Caco-2 (cell line): ENCODE measurements at regions not wholly inside any gene's neighbourhood (a gene's known extent, or its start where the extent isn't known, plus 50 kb on each side); places are given as distances from the start of the nearest gene placed in this dataset.

ENCODE experiments used
- BruUV-seq: library from RNA; stranded (reverse); fragments of 400-500 nt; replicated peaks from 2 replicates; lab custom pipeline; 2021; lab: Mats Ljungman, UMichigan
- CTCF ChIA-PET: fragments of 300-600 bp; sonication (Branson Sonifier 250); formaldehyde crosslinking; loops from one replicate; lab custom pipeline; 2022; ENCODE audit warnings: antibody characterized with exemption; lab: Charles Lee
- POLR2A ChIA-PET: fragments of 300-600 bp; sonication (Branson Sonifier 250); formaldehyde crosslinking; loops from one replicate; lab custom pipeline; 2022; ENCODE audit warnings: antibody characterized with exemption; lab: Charles Lee
- DNase-seq, 2 experiments: peaks; one replicate each; pipeline versions ENCODE4 v3.0.0 to v3.0.0-alpha.2; 2020 to 2022
- H3K27me3 ChIP-seq: replicated peaks from 2 replicates; pipeline ENCODE4 v1.6.0; 2011; ENCODE audit warnings: low read length; ENCODE audit not compliant: control insufficient read depth, insufficient read depth
- H3K36me3 ChIP-seq: 2 replicates; pipeline ENCODE4 v1.5.1; 2011; ENCODE audit warnings: low read length; ENCODE audit not compliant: control insufficient read depth, insufficient read depth
- H3K4me1 ChIP-seq: fragments of 250-450 bp; sonication (Bioruptor Pico); 2 replicates; pipeline ENCODE4 v1.5.1; 2020; ENCODE audit warnings: mild to moderate bottlenecking
- H3K4me3 ChIP-seq: 2 replicates; pipeline ENCODE4 v1.5.1; 2011; ENCODE audit warnings: low read depth, mild to moderate bottlenecking, control low read depth, low read length
- H3K9me3 ChIP-seq: fragments of 250-450 bp; sonication (Bioruptor Pico); 2 replicates; pipeline ENCODE4 v1.5.1; 2020; ENCODE audit warnings: mild to moderate bottlenecking, moderate library complexity
- H3K27ac Mint-ChIP-seq: one replicate; pipeline ENCODE4 v1.8.0; 2022; ENCODE audit warnings: mixed read lengths; ENCODE audit not compliant: unreplicated experiment
- H3K27me3 Mint-ChIP-seq: one replicate; pipeline ENCODE4 v1.8.0; 2022; ENCODE audit warnings: mixed read lengths; ENCODE audit not compliant: insufficient read depth, unreplicated experiment
- H3K36me3 Mint-ChIP-seq: one replicate; pipeline ENCODE4 v1.8.0; 2022; ENCODE audit warnings: mild to moderate bottlenecking, mixed read lengths; ENCODE audit not compliant: insufficient read depth, unreplicated experiment
- H3K4me1 Mint-ChIP-seq: one replicate; pipeline ENCODE4 v1.8.0; 2022; ENCODE audit warnings: low read depth, mixed read lengths; ENCODE audit not compliant: unreplicated experiment
- H3K4me3 Mint-ChIP-seq: one replicate; pipeline ENCODE4 v1.8.0; 2022; ENCODE audit warnings: mild to moderate bottlenecking, moderate library complexity, mixed read lengths; ENCODE audit not compliant: unreplicated experiment
- H3K9me3 Mint-ChIP-seq: one replicate; pipeline ENCODE4 v1.8.0; 2022; ENCODE audit warnings: mixed read lengths; ENCODE audit not compliant: unreplicated experiment
- CTCF ChIP-seq, 2 experiments: fragments of 200-600 bp in 1 of 2; IDR thresholded peaks; 1 replicate in 1 of 2; 2 replicates in 1 of 2; pipeline versions ENCODE4 v1.5.1 to v1.8.0; 2011 to 2022; ENCODE audit warnings: antibody characterized with exemption in 1 of 2, control low read depth in 1 of 2, inconsistent platforms in 1 of 2, low read depth in 1 of 2, low read length in 1 of 2, mild to moderate bottlenecking in 1 of 2, moderate library complexity in 1 of 2; ENCODE audit not compliant: insufficient read depth in 1 of 2, severe bottlenecking in 1 of 2, unreplicated experiment in 1 of 2
- intact Hi-C: fragments of 100-400 bp; cut with micrococcal nuclease; formaldehyde crosslinking; loops from one replicate; pipeline ENCODE4 v1.10.0; 2022; ENCODE audit not compliant: unreplicated experiment

GRCh38 chr1:90346757-90347156 lies 351.8 kb downstream of the ZNF326 start:
- Histone ChIP-seq H3K4me1 (no peaks in the 10 kb centered on the region), H3K27me3 (no peaks in the 10 kb centered on the region), H3K36me3 (no peaks in the 10 kb centered on the region), H3K4me3 (no peak overlapping the region), H3K9me3 (no peaks in the 10 kb centered on the region)
- ChIA-PET POLR2A (no interaction called here), CTCF (no interaction called here)
- H3K27me3 Mint-ChIP-seq, result no peaks in the 10 kb centered on the region
- no peaks in the 10 kb centered on the region for H3K4me1 Mint-ChIP-seq
- BruUV-seq, result no TSS peak
- intact Hi-C loops, result no loop called here
- no peak overlapping the region for H3K27ac Mint-ChIP-seq
- no peaks in the 10 kb centered on the region for H3K36me3 Mint-ChIP-seq
- H3K9me3 Mint-ChIP-seq, result no peaks in the 10 kb centered on the region
- TF ChIP-seq CTCF (IDR thresholded peaks at IDR 0.05; ENCODE audit: insufficient read depth in 1 of 2, low read depth in 1 of 2, low read length in 1 of 2, severe bottlenecking in 1 of 2, unreplicated experiment in 1 of 2), result no peak
- H3K4me3 Mint-ChIP-seq, result no peak overlapping the region
- DNase-seq, result no peak

- Mint-ChIP-seq H3K9me3 (no peaks in the 10 kb centered on the region), H3K4me1 (no peaks in the 10 kb centered on the region), H3K27ac (no peak overlapping the region), H3K27me3 (no peaks in the 10 kb centered on the region), H3K36me3 (no peaks in the 10 kb centered on the region), H3K4me3 (no peak overlapping the region)
- H3K4me1 ChIP-seq, result no peaks in the 10 kb centered on the region
- H3K36me3 ChIP-seq, result no peaks in the 10 kb centered on the region
- TF ChIP-seq CTCF (IDR thresholded peaks at IDR 0.05; ENCODE audit: insufficient read depth in 1 of 2, low read depth in 1 of 2, low read length in 1 of 2, severe bottlenecking in 1 of 2, unreplicated experiment in 1 of 2), result no peak
- DNase-seq, result no peak
- intact Hi-C loops, result no loop called here
- H3K9me3 ChIP-seq, result no peaks in the 10 kb centered on the region
- no peak overlapping the region for H3K4me3 ChIP-seq
- no TSS peak for BruUV-seq
- ChIA-PET CTCF (no interaction called here), POLR2A (no interaction called here)
- H3K27me3 ChIP-seq, result no peaks in the 10 kb centered on the region
Measured at GRCh38 chr1:90346349-90346748, 351.4 kb downstream of the ZNF326 start.

- Mint-ChIP-seq H3K4me3 (no peak overlapping the region), H3K27me3 (no peaks in the 10 kb centered on the region), H3K9me3 (no peaks in the 10 kb centered on the region), H3K27ac (no peak overlapping the region), H3K36me3 (no peaks in the 10 kb centered on the region), H3K4me1 (no peaks in the 10 kb centered on the region)
- Histone ChIP-seq H3K4me3 (no peak overlapping the region), H3K36me3 (no peaks in the 10 kb centered on the region), H3K27me3 (no peaks in the 10 kb centered on the region), H3K4me1 (no peaks in the 10 kb centered on the region), H3K9me3 (no peaks in the 10 kb centered on the region)
- DNase-seq, result no peak
- POLR2A ChIA-PET, result no interaction called here
- BruUV-seq, result no TSS peak
- TF ChIP-seq CTCF (IDR thresholded peaks at IDR 0.05; ENCODE audit: insufficient read depth in 1 of 2, low read depth in 1 of 2, low read length in 1 of 2, severe bottlenecking in 1 of 2, unreplicated experiment in 1 of 2), result no peak
- CTCF ChIA-PET, result no interaction called here
- intact Hi-C loops, result no loop called here
Measured at GRCh38 chr1:90344963-90345730, 350.2 kb downstream of the ZNF326 start.
